ENCODE measurements at regions not wholly inside any gene's neighbourhood (a gene's known extent, or its start where the extent isn't known, plus 50 kb on each side); places are given as distances from the start of the nearest gene placed in this dataset.
"Not testable (repeated sequence)": the region's sequence is repeated elsewhere in the genome, so short reads cannot be mapped to it uniquely, and the experiment has no call there.

GRCh38 chr17:31691251-31691905 is 167.7 kb downstream of the COPRS start:
- H3K4me1 Mint-ChIP-seq: no peaks in the 10 kb centered on the region
- no peaks in the 10 kb centered on the region for H3K27me3 Mint-ChIP-seq
- no peak overlapping the region for H3K27ac Mint-ChIP-seq
- H3K9me3 Mint-ChIP-seq: no peaks in the 10 kb centered on the region
- no peaks in the 10 kb centered on the region for H3K36me3 Mint-ChIP-seq (ENCODE audit: low read depth)
- DNase-seq: no peak
- no peak overlapping the region for H3K4me3 Mint-ChIP-seq
- intact Hi-C loops (cut with micrococcal nuclease): no loop called here

GRCh38 chr17:31690151-31690551 is 168.9 kb downstream of the COPRS start:
- H3K4me3 Mint-ChIP-seq: no peak overlapping the region
- no peak for DNase-seq
- intact Hi-C loops (cut with micrococcal nuclease): no loop called here
- H3K27ac Mint-ChIP-seq: no peak overlapping the region
- H3K27me3 Mint-ChIP-seq: peaks cover 2% of the 10 kb centered on the region
- H3K4me1 Mint-ChIP-seq: no peaks in the 10 kb centered on the region
- no peaks in the 10 kb centered on the region for H3K9me3 Mint-ChIP-seq
- H3K36me3 Mint-ChIP-seq (ENCODE audit: low read depth): no peaks in the 10 kb centered on the region

GRCh38 chr17:31688701-31689100 is 170.3 kb downstream of the COPRS start:
- Mint-ChIP-seq H3K4me1 (no peaks in the 10 kb centered on the region), H3K9me3 (no peaks in the 10 kb centered on the region), H3K27me3 (peaks cover 7% of the 10 kb centered on the region), H3K27ac (no peak overlapping the region), H3K36me3 (ENCODE audit: low read depth) (no peaks in the 10 kb centered on the region), H3K4me3 (no peak overlapping the region)
- no peak for DNase-seq
- intact Hi-C loops (cut with micrococcal nuclease): no loop called here

GRCh38 chr17:31687505-31688126 is 171.4 kb downstream of the COPRS start:
- H3K4me1 Mint-ChIP-seq: no peaks in the 10 kb centered on the region
- DNase-seq: no peak
- H3K27me3 Mint-ChIP-seq: peaks cover 12% of the 10 kb centered on the region
- H3K9me3 Mint-ChIP-seq: no peaks in the 10 kb centered on the region
- H3K27ac Mint-ChIP-seq: no peak overlapping the region
- intact Hi-C loops (cut with micrococcal nuclease): no loop called here
- H3K36me3 Mint-ChIP-seq (ENCODE audit: low read depth): no peaks in the 10 kb centered on the region
- H3K4me3 Mint-ChIP-seq: no peak overlapping the region

- Mint-ChIP-seq H3K27me3 (peaks cover 16% of the 10 kb centered on the region), H3K4me3 (no peak overlapping the region), H3K27ac (no peak overlapping the region), H3K36me3 (ENCODE audit: low read depth) (no peaks in the 10 kb centered on the region), H3K4me1 (no peaks in the 10 kb centered on the region), H3K9me3 (no peaks in the 10 kb centered on the region)
- no peak for DNase-seq
- intact Hi-C loops (cut with micrococcal nuclease): no loop called here
Measured at GRCh38 chr17:31686495-31686894, 172.5 kb downstream of the COPRS start.

GRCh38 chr17:31684901-31685300 is 174.1 kb downstream of the COPRS start:
- intact Hi-C loops (cut with micrococcal nuclease): no loop called here
- H3K4me1 Mint-ChIP-seq: peaks cover 7% of the 10 kb centered on the region
- H3K27me3 Mint-ChIP-seq: peaks cover 19% of the 10 kb centered on the region
- H3K4me3 Mint-ChIP-seq: no peak overlapping the region
- no peak for DNase-seq
- no peaks in the 10 kb centered on the region for H3K36me3 Mint-ChIP-seq (ENCODE audit: low read depth)
- no peaks in the 10 kb centered on the region for H3K9me3 Mint-ChIP-seq
- no peak overlapping the region for H3K27ac Mint-ChIP-seq

- Mint-ChIP-seq H3K27me3 (peaks cover 20% of the 10 kb centered on the region), H3K36me3 (ENCODE audit: low read depth) (no peaks in the 10 kb centered on the region), H3K4me3 (no peak overlapping the region), H3K4me1 (peaks cover 8% of the 10 kb centered on the region), H3K9me3 (no peaks in the 10 kb centered on the region), H3K27ac (peak overlapping the region; percentile 42)
- peak; percentile 78 for DNase-seq
- intact Hi-C loops (cut with micrococcal nuclease): no loop called here
Measured at GRCh38 chr17:31680126-31680525, 178.9 kb downstream of the COPRS start.

- no peak for DNase-seq
- Mint-ChIP-seq H3K36me3 (ENCODE audit: low read depth) (no peaks in the 10 kb centered on the region), H3K9me3 (no peaks in the 10 kb centered on the region), H3K27ac (peak overlapping the region; percentile 42), H3K27me3 (peaks cover 19% of the 10 kb centered on the region), H3K4me3 (no peak overlapping the region), H3K4me1 (peaks cover 8% of the 10 kb centered on the region)
- intact Hi-C loops (cut with micrococcal nuclease): no loop called here
Measured at GRCh38 chr17:31679667-31680066, 179.4 kb downstream of the COPRS start.

GRCh38 chr17:31678431-31678830 is 180.6 kb downstream of the COPRS start:
- intact Hi-C loops (cut with micrococcal nuclease): no loop called here
- peaks cover 15% of the 10 kb centered on the region for H3K27me3 Mint-ChIP-seq

GRCh38 chr17:31677681-31678080 is 181.4 kb downstream of the COPRS start:
- Mint-ChIP-seq H3K27me3 (peaks cover 17% of the 10 kb centered on the region), H3K36me3 (ENCODE audit: low read depth) (no peaks in the 10 kb centered on the region), H3K9me3 (no peaks in the 10 kb centered on the region), H3K27ac (no peak overlapping the region), H3K4me3 (no peak overlapping the region), H3K4me1 (peaks cover 8% of the 10 kb centered on the region)
- intact Hi-C loops (cut with micrococcal nuclease): no loop called here
- no peak for DNase-seq

More at GRCh38 chr17:31678431-31678830, 180.6 kb downstream of the COPRS start:
- Mint-ChIP-seq H3K36me3 (ENCODE audit: low read depth) (no peaks in the 10 kb centered on the region), H3K4me3 (no peak overlapping the region), H3K4me1 (peaks cover 8% of the 10 kb centered on the region), H3K27ac (no peak overlapping the region), H3K9me3 (no peaks in the 10 kb centered on the region)
- DNase-seq: no peak

GRCh38 chr17:31677036-31677435 is 182.0 kb downstream of the COPRS start:
- no peak overlapping the region for H3K4me3 Mint-ChIP-seq
- H3K27ac Mint-ChIP-seq: no peak overlapping the region
- no peak for DNase-seq
- H3K27me3 Mint-ChIP-seq: peaks cover 17% of the 10 kb centered on the region
- no peaks in the 10 kb centered on the region for H3K9me3 Mint-ChIP-seq
- H3K36me3 Mint-ChIP-seq (ENCODE audit: low read depth): no peaks in the 10 kb centered on the region
- H3K4me1 Mint-ChIP-seq: peaks cover 8% of the 10 kb centered on the region
- intact Hi-C loops (cut with micrococcal nuclease): no loop called here

GRCh38 chr17:31675392-31675791 is 183.7 kb downstream of the COPRS start:
- peaks cover 16% of the 10 kb centered on the region for H3K27me3 Mint-ChIP-seq
- H3K9me3 Mint-ChIP-seq; DNase-seq; H3K4me3 Mint-ChIP-seq; H3K27ac Mint-ChIP-seq; intact Hi-C loops (cut with micrococcal nuclease); H3K4me1 Mint-ChIP-seq; H3K36me3 Mint-ChIP-seq (ENCODE audit: low read depth): not testable (repeated sequence)

- intact Hi-C loops (cut with micrococcal nuclease): no loop called here
- no peak for DNase-seq
- Mint-ChIP-seq H3K27ac (no peak overlapping the region), H3K9me3 (peaks cover under 1% of the 10 kb centered on the region), H3K36me3 (ENCODE audit: low read depth) (no peaks in the 10 kb centered on the region), H3K27me3 (peaks cover 14% of the 10 kb centered on the region), H3K4me3 (no peak overlapping the region), H3K4me1 (peaks cover under 1% of the 10 kb centered on the region)
Measured at GRCh38 chr17:31674717-31675349, 184.2 kb downstream of the COPRS start.

GRCh38 chr17:31674305-31674704 is 184.7 kb downstream of the COPRS start:
- no peak for DNase-seq
- Mint-ChIP-seq H3K36me3 (ENCODE audit: low read depth) (no peaks in the 10 kb centered on the region), H3K9me3 (peaks cover 6% of the 10 kb centered on the region), H3K4me3 (no peak overlapping the region), H3K4me1 (no peaks in the 10 kb centered on the region), H3K27me3 (peaks cover 18% of the 10 kb centered on the region), H3K27ac (no peak overlapping the region)
- intact Hi-C loops (cut with micrococcal nuclease): no loop called here

All from activated CD4-positive, alpha-beta T cell treated with anti-CD3 and anti-CD28 coated beads, Interleukin-2, amount 10 ng/mL, durations not matched to agents 24 days and 14 days (primary cell).